ENCODE measurements at regions not wholly inside any gene's neighbourhood (a gene's known extent, or its start where the extent isn't known, plus 50 kb on each side); places are given as distances from the start of the nearest gene placed in this dataset.

DNA sequence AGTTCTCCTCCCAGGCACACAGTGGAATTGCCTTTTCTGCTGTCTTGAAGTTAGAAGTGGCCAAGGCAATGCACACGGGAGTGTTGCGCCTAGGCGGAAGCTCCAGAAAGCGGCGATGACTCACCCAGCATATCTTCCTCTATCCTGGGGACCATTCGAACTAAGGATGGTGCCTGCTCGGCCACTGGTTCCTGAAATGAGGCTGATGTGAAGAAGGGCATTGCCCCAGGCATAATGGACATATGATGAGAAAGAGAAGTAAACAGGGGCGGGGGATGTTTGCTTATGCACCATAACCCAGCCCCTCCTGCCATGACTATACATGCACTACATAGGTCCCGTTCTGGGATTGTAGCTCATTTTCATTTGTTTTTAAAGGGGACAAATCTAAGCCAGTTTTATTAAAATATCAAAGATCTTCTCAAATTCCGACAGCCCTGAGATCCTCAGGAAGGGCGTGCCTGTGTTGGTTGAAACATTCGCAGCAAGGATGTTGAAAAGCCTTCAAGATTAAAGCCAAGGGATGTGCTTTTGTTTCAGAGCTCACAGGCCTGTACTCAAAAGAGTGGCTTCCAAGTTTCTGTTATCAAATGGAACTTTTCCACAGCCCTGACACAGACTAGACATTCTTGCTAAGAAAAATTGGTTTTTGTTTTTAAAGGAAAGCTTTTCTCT lies 218.5 kb downstream of the LY86 start:
- TF ChIP-seq, protein P1, sequence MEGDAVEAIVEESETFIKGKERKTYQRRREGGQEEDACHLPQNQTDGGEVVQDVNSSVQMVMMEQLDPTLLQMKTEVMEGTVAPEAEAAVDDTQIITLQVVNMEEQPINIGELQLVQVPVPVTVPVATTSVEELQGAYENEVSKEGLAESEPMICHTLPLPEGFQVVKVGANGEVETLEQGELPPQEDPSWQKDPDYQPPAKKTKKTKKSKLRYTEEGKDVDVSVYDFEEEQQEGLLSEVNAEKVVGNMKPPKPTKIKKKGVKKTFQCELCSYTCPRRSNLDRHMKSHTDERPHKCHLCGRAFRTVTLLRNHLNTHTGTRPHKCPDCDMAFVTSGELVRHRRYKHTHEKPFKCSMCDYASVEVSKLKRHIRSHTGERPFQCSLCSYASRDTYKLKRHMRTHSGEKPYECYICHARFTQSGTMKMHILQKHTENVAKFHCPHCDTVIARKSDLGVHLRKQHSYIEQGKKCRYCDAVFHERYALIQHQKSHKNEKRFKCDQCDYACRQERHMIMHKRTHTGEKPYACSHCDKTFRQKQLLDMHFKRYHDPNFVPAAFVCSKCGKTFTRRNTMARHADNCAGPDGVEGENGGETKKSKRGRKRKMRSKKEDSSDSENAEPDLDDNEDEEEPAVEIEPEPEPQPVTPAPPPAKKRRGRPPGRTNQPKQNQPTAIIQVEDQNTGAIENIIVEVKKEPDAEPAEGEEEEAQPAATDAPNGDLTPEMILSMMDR (IDR thresholded peaks at IDR 0.05), result no peak
- no peak for TF ChIP-seq POLR2A (IDR thresholded peaks at IDR 0.05)

All from esophagus squamous epithelium (tissue), 4 donors.